ENCODE measurements at regions not wholly inside any gene's neighbourhood (a gene's known extent, or its start where the extent isn't known, plus 50 kb on each side); places are given as distances from the start of the nearest gene placed in this dataset.

DNA sequence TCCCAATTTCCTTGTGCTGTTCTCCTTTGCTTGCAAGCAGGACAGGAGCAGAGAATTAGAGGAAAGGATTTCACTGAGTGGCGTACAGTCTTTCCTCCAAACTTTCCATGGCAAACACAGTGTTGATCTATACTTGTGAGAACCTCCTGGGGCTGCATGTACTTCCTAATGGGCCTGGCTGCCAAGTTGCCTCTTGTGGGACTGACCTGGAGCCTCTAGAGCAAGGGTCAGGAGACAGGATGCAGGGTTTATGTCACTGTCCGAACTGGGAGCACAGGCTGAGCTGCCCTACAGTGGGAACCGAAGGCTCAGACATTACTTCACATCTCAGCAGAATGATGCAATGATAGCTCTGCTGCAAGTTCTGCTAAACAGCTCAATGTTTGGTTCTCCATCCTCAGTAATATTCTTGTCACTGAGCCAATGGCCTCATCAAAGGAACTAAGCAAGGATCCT is 102.3 kb downstream of the ENC1 start:
- H2AK5ac ChIP-seq (ENCODE audit: low read depth, low read length): no peak overlapping the region
- H3K9me3 ChIP-seq (ENCODE audit: insufficient read depth in 2 of 2, low read depth in 1 of 2, low read length in 1 of 2): peaks cover 7 to 8% of the 10 kb centered on the region in 2 experiments
- H2AFZ ChIP-seq (ENCODE audit: low read length): peak overlapping the region; percentile 10; the same call in 1 of the 2 replicates
- no peak overlapping the region for H3K27ac ChIP-seq (ENCODE audit: low read depth, low read length)
- DNase-seq (ENCODE audit: low read depth in 1 of 2, low spot score in 2 of 2) (no peak), FAIRE-seq (no peak)
- peak overlapping the region; percentile 38; the same call in 1 of the 2 replicates for H2BK5ac ChIP-seq (ENCODE audit: low read depth, low read length)
- H3K9ac ChIP-seq (replicated peaks in 1 of 4; ENCODE audit: extremely low read depth in 1 of 4, low read depth in 3 of 4, low read length in 3 of 4): no peak overlapping the region
- no peaks in the 10 kb centered on the region for H3K27me3 ChIP-seq (replicated peaks in 1 of 4; ENCODE audit: control insufficient read depth in 3 of 4, extremely low read depth in 1 of 4, insufficient read depth in 3 of 4, low read length in 3 of 4)
- H3K4me2 ChIP-seq (ENCODE audit: insufficient read depth in 1 of 2, low read depth in 2 of 2, low read length in 2 of 2): no peak overlapping the region
- H2BK120ac ChIP-seq (replicated peaks; ENCODE audit: low read depth, low read length): peak overlapping the region; percentile 24
- no peak overlapping the region for H3K4ac ChIP-seq (replicated peaks; ENCODE audit: insufficient read length, low read depth, low read length)
- H3K18ac ChIP-seq (ENCODE audit: extremely low read depth, low read length): no peak overlapping the region
- H3K79me1 ChIP-seq (ENCODE audit: low read depth, low read length): no peaks in the 10 kb centered on the region
- peaks cover 0 to 2% (median 0%) of the 10 kb centered on the region in 4 experiments; a peak in 1 of 8 replicates for H3K36me3 ChIP-seq (ENCODE audit: control insufficient read depth in 2 of 4, insufficient read depth in 4 of 4, low read length in 3 of 4)
- peak overlapping the region; percentile 32; the same call in 1 of the 2 replicates for H2BK12ac ChIP-seq (ENCODE audit: low read depth, low read length)
- H2BK20ac ChIP-seq (ENCODE audit: low read length): peak overlapping the region; percentile 8; the same call in 1 of the 2 replicates
- H2BK15ac ChIP-seq (ENCODE audit: low read length): peak overlapping the region; percentile 3; the same call in 1 of the 2 replicates
- CTCF ChIA-PET (ENCODE audit: partially characterized antibody): no interaction called here
- peak overlapping the region; percentile 50 for H4K91ac ChIP-seq (replicated peaks; ENCODE audit: insufficient read length, low read length)
- 63% methylated on average over 3 of the region's 3 CpGs; no CpG with 5 or more reads in 1 of the 2 experiments for WGBS, 2 experiments (ENCODE audit: extremely low coverage in 1 of 2, insufficient coverage in 1 of 2, insufficient read length in 1 of 2, insufficient replicate concordance in 2 of 2, low coverage in 1 of 2, low lambda C conversion rate in 2 of 2, missing lambda C conversion rate in 1 of 2)
- H3K14ac ChIP-seq (ENCODE audit: insufficient read length): no peak overlapping the region
- H4K20me1 ChIP-seq (replicated peaks in 1 of 2; ENCODE audit: control insufficient read depth in 1 of 2, insufficient read depth in 2 of 2, low read length in 2 of 2): no peaks in the 10 kb centered on the region
- H3K23ac ChIP-seq (ENCODE audit: insufficient read length): no peak overlapping the region
- H3K23me2 ChIP-seq (ENCODE audit: low read depth, low read length): 0 out of 2 replicates have a peak, but pooled peaks cover 2% of the 10 kb centered on the region
- H4K5ac ChIP-seq (ENCODE audit: insufficient read length, low read depth, low read length): no peak overlapping the region
- peaks cover 4 to 6% (median 5%) of the 10 kb centered on the region in 4 experiments; a peak in 5 of 7 replicates for H3K4me1 ChIP-seq (replicated peaks in 1 of 4; ENCODE audit: control insufficient read depth in 3 of 4, insufficient read depth in 4 of 4, low read length in 3 of 4)
- no peak for TF ChIP-seq SIRT6 (IDR thresholded peaks at IDR 0.05; ENCODE audit: low read length)
- TF ChIP-seq CEBPB (IDR thresholded peaks at IDR 0.05; ENCODE audit: low read depth, low read length): peak; percentile 34; the same call in 1 of the 2 replicates
- H3K4me3 ChIP-seq (ENCODE audit: extremely low read depth in 1 of 4, insufficient read depth in 2 of 4, low read depth in 3 of 4, low read length in 4 of 4): no peak overlapping the region
- POLR2A ChIA-PET (ENCODE audit: partially characterized antibody): no interaction called here
- no peaks in the 10 kb centered on the region for H3K79me2 ChIP-seq (ENCODE audit: control insufficient read depth in 1 of 2, insufficient read depth in 2 of 2, low read length in 2 of 2)
- H4K8ac ChIP-seq (ENCODE audit: extremely low read depth, insufficient read depth, low read length): no peak overlapping the region
- H3K56ac ChIP-seq (replicated peaks; ENCODE audit: insufficient read length, low read depth, low read length): no peak overlapping the region
